Loucy (cell line): ENCODE measurements at regions not wholly inside any gene's neighbourhood (a gene's known extent, or its start where the extent isn't known, plus 50 kb on each side); places are given as distances from the start of the nearest gene placed in this dataset.

Experiments
- H2AFZ ChIP-seq: fragments of 200-600 bp; sonication (generic); 2 replicates; pipeline ENCODE4 v1.6.0; 2016; ENCODE audit warnings: antibody characterized with exemption, mild to moderate bottlenecking, low read length, moderate library complexity
- H3F3A ChIP-seq: fragments of 200-600 bp; 2 replicates; pipeline ENCODE4 v1.6.0; 2016; ENCODE audit warnings: antibody characterized with exemption, low read depth, mild to moderate bottlenecking
- H3K27me3 ChIP-seq: fragments of 200-600 bp; sonication (generic); 2 replicates; pipeline ENCODE4 v1.6.1; 2014; ENCODE audit warnings: low read length, mild to moderate bottlenecking; ENCODE audit not compliant: insufficient read depth, poor library complexity, severe bottlenecking
- H3K36me3 ChIP-seq: fragments of 200-600 bp; sonication (generic); 2 replicates; pipeline ENCODE4 v1.6.1; 2016; ENCODE audit warnings: low read length; ENCODE audit not compliant: insufficient read depth
- H3K4me1 ChIP-seq: fragments of 200-600 bp; sonication (generic); 2 replicates; pipeline ENCODE4 v1.5.1; 2014; ENCODE audit warnings: low read length, mild to moderate bottlenecking; ENCODE audit not compliant: insufficient read depth, poor library complexity, severe bottlenecking
- H3K4me2 ChIP-seq: fragments of 200-600 bp; sonication (generic); 2 replicates; pipeline ENCODE4 v1.6.0; 2014; ENCODE audit warnings: antibody characterized with exemption, low read length, low read depth, mild to moderate bottlenecking; ENCODE audit not compliant: poor library complexity, severe bottlenecking
- H3K4me3 ChIP-seq: fragments of 200-600 bp; sonication (generic); 2 replicates; pipeline ENCODE4 v1.5.1; 2014; ENCODE audit warnings: low read length, mild to moderate bottlenecking, mixed read lengths; ENCODE audit not compliant: poor library complexity, severe bottlenecking
- H3K79me2 ChIP-seq: fragments of 200-600 bp; sonication (generic); 2 replicates; pipeline ENCODE4 v1.6.1; 2014; ENCODE audit warnings: low read length; ENCODE audit not compliant: insufficient read depth
- H3K9ac ChIP-seq: fragments of 200-600 bp; sonication (generic); 2 replicates; pipeline ENCODE4 v1.6.0; 2014; ENCODE audit warnings: mild to moderate bottlenecking, low read depth, low read length, moderate library complexity; ENCODE audit not compliant: poor library complexity, severe bottlenecking
- H3K9me2 ChIP-seq: fragments of 200-600 bp; sonication (generic); replicated peaks from 2 replicates; pipeline ENCODE4 v1.6.1; 2016; ENCODE audit warnings: low read depth, low read length, mixed read lengths
- H3K9me3 ChIP-seq: fragments of 200-600 bp; sonication (generic); 2 replicates; pipeline ENCODE4 v1.6.1; 2014; ENCODE audit warnings: mild to moderate bottlenecking, antibody characterized with exemption, low read length, low read depth; ENCODE audit not compliant: insufficient read depth
- H4K20me1 ChIP-seq: fragments of 200-600 bp; sonication (generic); 2 replicates; pipeline ENCODE4 v1.6.0; 2014; ENCODE audit warnings: antibody characterized with exemption, low read length, mild to moderate bottlenecking; ENCODE audit not compliant: insufficient read depth, poor library complexity, severe bottlenecking
- EZH2phosphoT487 ChIP-seq: fragments of 200-600 bp; IDR thresholded peaks from 2 replicates; pipeline ENCODE4 v1.6.1; 2018; ENCODE audit warnings: antibody characterized with exemption, mild to moderate bottlenecking, moderate library complexity, borderline replicate concordance
- TF ChIP-seq, protein P1 (sequence below): fragments of 200-600 bp; sonication (generic); conservative IDR thresholded peaks from 2 replicates; pipeline ENCODE4 v1.5.1; 2014; ENCODE audit warnings: mild to moderate bottlenecking, antibody characterized with exemption, low read length

GRCh38 chr4:13777341-13777740 lies 149.8 kb upstream of the BOD1L1 start:
- Histone ChIP-seq H3K9me2 (no peaks in the 10 kb centered on the region), H3K27me3 (no peaks in the 10 kb centered on the region), H3K4me2 (no peak overlapping the region), H3F3A (no peaks in the 10 kb centered on the region), H3K79me2 (no peaks in the 10 kb centered on the region), H3K9ac (no peak overlapping the region), H2AFZ (no peak overlapping the region), H3K36me3 (no peaks in the 10 kb centered on the region), H3K4me3 (no peak overlapping the region), H4K20me1 (no peaks in the 10 kb centered on the region), H3K4me1 (no peaks in the 10 kb centered on the region), H3K9me3 (no peaks in the 10 kb centered on the region; the same call in 1 of the 2 replicates)
- TF ChIP-seq, protein P1, sequence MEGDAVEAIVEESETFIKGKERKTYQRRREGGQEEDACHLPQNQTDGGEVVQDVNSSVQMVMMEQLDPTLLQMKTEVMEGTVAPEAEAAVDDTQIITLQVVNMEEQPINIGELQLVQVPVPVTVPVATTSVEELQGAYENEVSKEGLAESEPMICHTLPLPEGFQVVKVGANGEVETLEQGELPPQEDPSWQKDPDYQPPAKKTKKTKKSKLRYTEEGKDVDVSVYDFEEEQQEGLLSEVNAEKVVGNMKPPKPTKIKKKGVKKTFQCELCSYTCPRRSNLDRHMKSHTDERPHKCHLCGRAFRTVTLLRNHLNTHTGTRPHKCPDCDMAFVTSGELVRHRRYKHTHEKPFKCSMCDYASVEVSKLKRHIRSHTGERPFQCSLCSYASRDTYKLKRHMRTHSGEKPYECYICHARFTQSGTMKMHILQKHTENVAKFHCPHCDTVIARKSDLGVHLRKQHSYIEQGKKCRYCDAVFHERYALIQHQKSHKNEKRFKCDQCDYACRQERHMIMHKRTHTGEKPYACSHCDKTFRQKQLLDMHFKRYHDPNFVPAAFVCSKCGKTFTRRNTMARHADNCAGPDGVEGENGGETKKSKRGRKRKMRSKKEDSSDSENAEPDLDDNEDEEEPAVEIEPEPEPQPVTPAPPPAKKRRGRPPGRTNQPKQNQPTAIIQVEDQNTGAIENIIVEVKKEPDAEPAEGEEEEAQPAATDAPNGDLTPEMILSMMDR, result no peak
- no peak for TF ChIP-seq EZH2phosphoT487

DNA sequence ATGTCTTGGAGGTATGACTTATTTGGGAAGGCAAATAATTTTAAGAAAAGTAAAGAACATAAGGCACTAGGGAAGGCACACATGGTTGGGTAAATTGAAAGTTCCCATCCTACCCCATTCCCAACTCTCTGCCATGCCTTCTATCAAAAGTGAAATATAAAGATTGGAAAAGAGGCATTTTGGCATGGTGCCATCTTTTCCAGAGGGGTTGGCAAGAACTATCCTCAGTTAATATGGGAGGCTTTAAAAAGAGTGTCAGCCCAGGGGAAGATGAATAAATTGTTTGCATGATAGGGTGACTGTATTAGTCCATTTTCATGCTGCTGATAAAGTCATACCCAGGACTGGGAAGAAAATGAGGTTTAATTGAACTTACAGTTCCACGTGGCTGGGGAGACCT lies 150.8 kb upstream of the BOD1L1 start:
- H3K4me2 ChIP-seq, result no peak overlapping the region
- H2AFZ ChIP-seq, result no peak overlapping the region
- no peaks in the 10 kb centered on the region for H3K36me3 ChIP-seq
- H4K20me1 ChIP-seq, result no peaks in the 10 kb centered on the region
- no peak overlapping the region for H3K9ac ChIP-seq
- no peaks in the 10 kb centered on the region for H3K27me3 ChIP-seq
- H3K9me2 ChIP-seq, result no peaks in the 10 kb centered on the region
- no peak overlapping the region for H3K4me3 ChIP-seq
- no peaks in the 10 kb centered on the region; the same call in 1 of the 2 replicates for H3K9me3 ChIP-seq
- no peak for TF ChIP-seq EZH2phosphoT487
- TF ChIP-seq, protein P1, result no peak
- H3K4me1 ChIP-seq, result no peaks in the 10 kb centered on the region
- H3F3A ChIP-seq, result no peaks in the 10 kb centered on the region
- H3K79me2 ChIP-seq, result no peaks in the 10 kb centered on the region

GRCh38 chr4:13782231-13782630 lies 154.7 kb upstream of the BOD1L1 start:
- Histone ChIP-seq H3K4me2 (no peak overlapping the region), H3K9me3 (no peaks in the 10 kb centered on the region; the same call in 1 of the 2 replicates), H3K27me3 (no peaks in the 10 kb centered on the region), H3K36me3 (no peaks in the 10 kb centered on the region), H4K20me1 (no peaks in the 10 kb centered on the region), H3K4me1 (no peaks in the 10 kb centered on the region), H2AFZ (no peak overlapping the region), H3K9ac (no peak overlapping the region), H3K4me3 (no peak overlapping the region), H3K9me2 (no peaks in the 10 kb centered on the region), H3F3A (no peaks in the 10 kb centered on the region), H3K79me2 (no peaks in the 10 kb centered on the region)
- TF ChIP-seq, protein P1, result no peak
- no peak for TF ChIP-seq EZH2phosphoT487
